HUES6 (cell line): ENCODE measurements at regions not wholly inside any gene's neighbourhood (a gene's known extent, or its start where the extent isn't known, plus 50 kb on each side); places are given as distances from the start of the nearest gene placed in this dataset.

Source experiments
- H3K27ac ChIP-seq: 2 replicates; pipeline ENCODE4 v1.7.0; 2013; ENCODE audit warnings: low read depth, mild to moderate bottlenecking, low read length, inconsistent platforms
- H3K27me3 ChIP-seq: 2 replicates; pipeline ENCODE4 v1.6.1; 2013; ENCODE audit warnings: low read length; ENCODE audit not compliant: control insufficient read depth, insufficient read depth
- H3K36me3 ChIP-seq: 2 replicates; pipeline ENCODE4 v1.6.1; 2013; ENCODE audit warnings: low read length; ENCODE audit not compliant: control insufficient read depth, insufficient read depth
- H3K4me1 ChIP-seq: 2 replicates; pipeline ENCODE4 v1.6.1; 2013; ENCODE audit warnings: low read length; ENCODE audit not compliant: control insufficient read depth, insufficient read depth
- H3K4me3 ChIP-seq: 2 replicates; pipeline ENCODE4 v1.5.1; 2013; ENCODE audit warnings: low read depth, low read length
- H3K9ac ChIP-seq: one replicate; pipeline ENCODE4 v1.6.1; 2013; ENCODE audit warnings: mild to moderate bottlenecking, low read length
- H3K9me3 ChIP-seq: 2 replicates; pipeline ENCODE4 v1.6.1; 2013; ENCODE audit warnings: low read depth, low read length; ENCODE audit not compliant: control insufficient read depth, insufficient read depth

DNA sequence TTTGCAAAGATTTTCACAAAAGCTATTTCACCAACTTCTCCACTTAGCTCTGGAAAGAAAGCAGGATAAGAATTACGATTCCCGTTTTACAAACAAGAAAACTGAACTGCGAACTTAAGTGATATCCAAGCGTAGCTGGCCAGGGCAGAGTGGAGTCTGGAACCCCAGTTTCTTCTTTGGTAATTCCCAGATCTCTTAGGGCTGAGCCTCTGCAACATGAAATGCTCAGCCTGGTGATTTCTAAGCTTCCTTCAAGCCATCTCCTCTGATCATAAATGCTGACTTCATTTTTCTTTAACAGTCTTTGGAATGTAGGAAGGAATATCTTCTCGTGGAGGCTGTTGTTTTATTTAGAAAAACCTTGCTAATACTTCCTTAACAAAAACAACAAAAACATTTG is 620.0 kb downstream of the CCDC171 start:
- H3K4me3 ChIP-seq = no peak overlapping the region
- no peaks in the 10 kb centered on the region for H3K4me1 ChIP-seq
- H3K27me3 ChIP-seq = no peaks in the 10 kb centered on the region; the same call in 1 of the 2 replicates
- no peaks in the 10 kb centered on the region for H3K9me3 ChIP-seq
- H3K27ac ChIP-seq = no peak overlapping the region
- no peaks in the 10 kb centered on the region for H3K36me3 ChIP-seq
- H3K9ac ChIP-seq = no peak overlapping the region

DNA sequence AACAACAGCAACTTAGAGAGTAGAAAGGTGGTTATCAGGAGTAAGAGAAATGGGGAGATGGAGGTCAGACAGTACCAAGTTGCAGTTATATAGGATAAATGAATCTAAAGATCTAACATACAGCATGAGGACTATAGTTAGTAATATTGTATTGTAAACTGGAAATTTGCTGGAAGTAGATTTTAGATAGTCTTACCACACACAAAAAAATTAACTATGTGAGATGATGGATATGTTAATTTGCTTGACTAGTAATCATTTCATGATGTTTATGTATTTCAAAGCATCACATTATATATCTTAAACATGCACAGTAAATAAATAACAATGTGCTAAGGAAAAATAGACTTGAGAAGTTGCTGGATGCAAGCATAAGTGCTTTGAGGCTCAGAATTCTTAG is 622.1 kb downstream of the CCDC171 start:
- Histone ChIP-seq H3K4me3 (no peak overlapping the region), H3K9me3 (no peaks in the 10 kb centered on the region), H3K27ac (no peak overlapping the region), H3K9ac (no peak overlapping the region), H3K27me3 (no peaks in the 10 kb centered on the region), H3K36me3 (no peaks in the 10 kb centered on the region), H3K4me1 (no peaks in the 10 kb centered on the region)

GRCh38 chr9:16175461-16175860 is 622.6 kb downstream of the CCDC171 start:
- H3K27ac ChIP-seq = no peak overlapping the region
- no peaks in the 10 kb centered on the region for H3K4me1 ChIP-seq
- no peaks in the 10 kb centered on the region for H3K9me3 ChIP-seq

GRCh38 chr9:16178294-16178693 is 625.5 kb downstream of the CCDC171 start:
- no peaks in the 10 kb centered on the region for H3K27me3 ChIP-seq
- H3K9me3 ChIP-seq = no peaks in the 10 kb centered on the region
- no peaks in the 10 kb centered on the region for H3K36me3 ChIP-seq
- H3K27ac ChIP-seq = no peak overlapping the region
- H3K4me3 ChIP-seq = no peak overlapping the region
- H3K4me1 ChIP-seq = no peaks in the 10 kb centered on the region
- no peak overlapping the region for H3K9ac ChIP-seq

More at GRCh38 chr9:16175461-16175860, 622.6 kb downstream of the CCDC171 start:
- H3K27me3 ChIP-seq = no peaks in the 10 kb centered on the region
- no peaks in the 10 kb centered on the region for H3K36me3 ChIP-seq
- no peak overlapping the region for H3K9ac ChIP-seq
- no peak overlapping the region for H3K4me3 ChIP-seq

DNA sequence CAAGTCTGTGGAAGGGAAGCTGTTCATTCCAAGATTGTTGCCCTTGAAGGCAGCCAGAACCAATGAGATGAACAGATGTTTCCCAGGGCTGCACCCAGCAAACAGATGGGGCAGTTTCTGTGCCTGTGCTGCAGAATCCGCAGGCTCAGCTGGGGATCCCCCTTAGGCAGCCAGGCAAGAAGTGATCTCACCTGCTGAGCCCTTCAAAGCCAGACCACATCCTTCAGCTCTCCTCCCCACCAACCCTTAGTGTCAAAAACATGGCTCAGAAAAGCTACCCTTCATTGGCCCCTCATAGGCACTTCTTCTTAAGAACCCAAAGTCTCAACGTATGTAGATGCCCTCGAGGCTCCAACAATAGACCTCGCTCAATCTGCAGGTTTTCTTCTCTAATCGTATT is 626.7 kb downstream of the CCDC171 start:
- Histone ChIP-seq H3K4me1 (no peaks in the 10 kb centered on the region), H3K27me3 (no peaks in the 10 kb centered on the region), H3K4me3 (no peak overlapping the region), H3K27ac (no peak overlapping the region), H3K9ac (no peak overlapping the region), H3K36me3 (no peaks in the 10 kb centered on the region), H3K9me3 (no peaks in the 10 kb centered on the region)

- H3K36me3 ChIP-seq = no peaks in the 10 kb centered on the region
- H3K4me1 ChIP-seq = no peaks in the 10 kb centered on the region
- no peaks in the 10 kb centered on the region for H3K27me3 ChIP-seq
- no peak overlapping the region for H3K4me3 ChIP-seq
- no peak overlapping the region for H3K27ac ChIP-seq
- no peak overlapping the region for H3K9ac ChIP-seq
- H3K9me3 ChIP-seq = no peaks in the 10 kb centered on the region
These were observed 627.2 kb downstream of the CCDC171 start for GRCh38 chr9:16180091-16180490.

GRCh38 chr9:16180546-16180945 is 627.7 kb downstream of the CCDC171 start:
- Histone ChIP-seq H3K27me3 (no peaks in the 10 kb centered on the region), H3K9me3 (no peaks in the 10 kb centered on the region), H3K36me3 (no peaks in the 10 kb centered on the region), H3K9ac (no peak overlapping the region), H3K27ac (no peak overlapping the region), H3K4me3 (no peak overlapping the region), H3K4me1 (no peaks in the 10 kb centered on the region)

DNA sequence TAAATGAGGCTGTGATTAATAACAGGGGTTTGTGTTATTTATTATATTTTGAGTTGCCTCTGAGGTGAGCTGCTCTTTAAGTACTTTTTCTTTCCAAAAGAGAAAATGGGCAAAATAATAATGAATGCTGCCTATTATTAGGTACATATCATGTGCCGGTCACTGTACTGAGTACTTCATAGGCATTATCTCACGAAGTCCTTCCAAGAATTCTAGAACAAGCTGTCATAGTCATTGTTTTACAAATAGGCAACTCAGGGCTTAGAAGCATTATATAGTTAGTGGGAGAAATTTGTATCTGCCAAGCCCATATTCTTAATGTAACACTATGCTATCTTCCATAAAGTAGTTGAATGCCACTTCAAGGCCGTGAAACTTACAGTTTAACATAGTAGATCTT is 628.7 kb downstream of the CCDC171 start:
- H3K9ac ChIP-seq = no peak overlapping the region
- H3K27me3 ChIP-seq = no peaks in the 10 kb centered on the region
- H3K36me3 ChIP-seq = no peaks in the 10 kb centered on the region
- no peak overlapping the region for H3K4me3 ChIP-seq
- no peaks in the 10 kb centered on the region for H3K9me3 ChIP-seq
- no peaks in the 10 kb centered on the region for H3K4me1 ChIP-seq
- no peak overlapping the region for H3K27ac ChIP-seq

GRCh38 chr9:16182784-16183183 is 629.9 kb downstream of the CCDC171 start:
- Histone ChIP-seq H3K36me3 (no peaks in the 10 kb centered on the region), H3K4me3 (no peak overlapping the region), H3K27ac (no peak overlapping the region), H3K27me3 (no peaks in the 10 kb centered on the region), H3K9me3 (no peaks in the 10 kb centered on the region), H3K9ac (no peak overlapping the region), H3K4me1 (no peaks in the 10 kb centered on the region)

- H3K4me3 ChIP-seq = no peak overlapping the region
- no peaks in the 10 kb centered on the region for H3K36me3 ChIP-seq
- H3K9ac ChIP-seq = no peak overlapping the region
- no peaks in the 10 kb centered on the region for H3K4me1 ChIP-seq
- peaks cover 8% of the 10 kb centered on the region; the same call in 1 of the 2 replicates for H3K9me3 ChIP-seq
- no peak overlapping the region for H3K27ac ChIP-seq
- no peaks in the 10 kb centered on the region for H3K27me3 ChIP-seq
These were observed 632.3 kb downstream of the CCDC171 start for GRCh38 chr9:16184964-16185646.

DNA sequence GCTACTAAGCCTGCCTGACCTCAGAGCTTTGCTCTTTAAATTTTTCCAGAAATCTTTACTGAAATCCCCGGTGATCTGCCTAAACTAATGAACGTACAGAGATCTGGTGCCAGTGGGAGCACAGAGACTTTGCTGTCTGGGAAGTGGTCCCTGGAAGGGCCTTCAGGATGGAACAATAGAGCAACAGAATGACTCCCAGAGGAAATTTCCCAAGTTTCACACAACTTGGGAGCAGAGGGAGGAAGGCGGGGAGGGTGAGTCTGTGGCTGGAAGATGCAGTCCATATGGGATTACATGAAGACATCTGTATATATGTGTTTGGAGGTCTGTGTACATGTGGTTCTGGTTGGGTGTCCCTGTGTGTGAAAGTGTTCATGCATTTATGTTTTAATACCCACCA is 638.3 kb downstream of the CCDC171 start:
- H3K4me1 ChIP-seq = peaks cover 23% of the 10 kb centered on the region
- no peaks in the 10 kb centered on the region for H3K36me3 ChIP-seq
- no peak overlapping the region for H3K4me3 ChIP-seq
- peak overlapping the region; percentile 25 for H3K9ac ChIP-seq
- H3K9me3 ChIP-seq = peaks cover 8% of the 10 kb centered on the region; the same call in 1 of the 2 replicates
- no peaks in the 10 kb centered on the region for H3K27me3 ChIP-seq
- no peak overlapping the region; the same call in 1 of the 2 replicates for H3K27ac ChIP-seq
